ENCODE measurements at regions not wholly inside any gene's neighbourhood (a gene's known extent, or its start where the extent isn't known, plus 50 kb on each side); places are given as distances from the start of the nearest gene placed in this dataset.
A peak's percentile ranks its signal among the peaks of the same experiment; 100 is the strongest.

GRCh38 chr12:91964501-91964900, 181.1 kb downstream of the BTG1 start:
- DNase-seq = no peak

GRCh38 chr12:91959220-91959619, 186.4 kb downstream of the BTG1 start:
- no peak for DNase-seq

- no peak for DNase-seq
These were observed 186.8 kb downstream of the BTG1 start for GRCh38 chr12:91958816-91959215.

- no peak for DNase-seq
These were observed 190.9 kb downstream of the BTG1 start for GRCh38 chr12:91954747-91955146.

GRCh38 chr12:91954326-91954725, 191.3 kb downstream of the BTG1 start:
- no peak for DNase-seq

- no peak for DNase-seq
These were observed 192.7 kb downstream of the BTG1 start for GRCh38 chr12:91952916-91953315.

GRCh38 chr12:91951571-91951970, 194.1 kb downstream of the BTG1 start:
- no peak for DNase-seq

GRCh38 chr12:91948504-91948903, 197.1 kb downstream of the BTG1 start:
- no peak for DNase-seq

- no peak for DNase-seq
These were observed 198.2 kb downstream of the BTG1 start for GRCh38 chr12:91947459-91947858.

GRCh38 chr12:91944637-91945036, 201.0 kb downstream of the BTG1 start:
- DNase-seq = no peak

GRCh38 chr12:91940826-91941570, 204.6 kb downstream of the BTG1 start:
- no peak for DNase-seq

- no peak for DNase-seq
These were observed 205.3 kb downstream of the BTG1 start for GRCh38 chr12:91940322-91940721.

- no peak for DNase-seq
These were observed 207.9 kb downstream of the BTG1 start for GRCh38 chr12:91937706-91938105.

GRCh38 chr12:91937009-91937408, 208.6 kb downstream of the BTG1 start:
- DNase-seq = no peak

GRCh38 chr12:91935296-91935695, 210.3 kb downstream of the BTG1 start:
- DNase-seq = no peak

- DNase-seq = no peak
These were observed 214.5 kb downstream of the BTG1 start for GRCh38 chr12:91931111-91931510.

GRCh38 chr12:91928501-91928900, 217.1 kb downstream of the BTG1 start:
- DNase-seq = no peak

- DNase-seq = peak; percentile 80
These were observed 218.8 kb downstream of the BTG1 start for GRCh38 chr12:91926848-91927247.

GRCh38 chr12:91924827-91925226, 220.8 kb downstream of the BTG1 start:
- no peak for DNase-seq

GRCh38 chr12:91923864-91924263, 221.8 kb downstream of the BTG1 start:
- DNase-seq = no peak

GRCh38 chr12:91922674-91923073, 223.0 kb downstream of the BTG1 start:
- no peak for DNase-seq

GRCh38 chr12:91922139-91922538, 223.5 kb downstream of the BTG1 start:
- no peak for DNase-seq

- no peak for DNase-seq
These were observed 224.1 kb downstream of the BTG1 start for GRCh38 chr12:91921555-91921954.

- no peak for DNase-seq
These were observed 224.9 kb downstream of the BTG1 start for GRCh38 chr12:91920741-91921140.

GRCh38 chr12:91920276-91920675, 225.4 kb downstream of the BTG1 start:
- no peak for DNase-seq

All from NCI-H1092 treated with DMSO at 0.1 percent for 48 hours (cell line).